Mammary epithelial cell (primary cell): ENCODE measurements at regions not wholly inside any gene's neighbourhood (a gene's known extent, or its start where the extent isn't known, plus 50 kb on each side); places are given as distances from the start of the nearest gene placed in this dataset.

Source experiments
- CTCF ChIP-seq, 2 donors: IDR thresholded peaks in 1 of 2; conservative IDR thresholded peaks in 1 of 2; 2 replicates each; pipeline ENCODE4 v1.5.1; 2011 to 2012; ENCODE audit warnings: inconsistent platforms in 2 of 2, low read length in 2 of 2, mild to moderate bottlenecking in 2 of 2, control low read depth in 1 of 2, low read depth in 1 of 2; ENCODE audit not compliant: insufficient read depth in 1 of 2; ENCODE audit errors: extremely low read depth in 1 of 2
- EZH2 ChIP-seq: IDR thresholded peaks from 2 replicates; pipeline ENCODE4 v1.6.1; 2012; ENCODE audit warnings: low read length, inconsistent platforms, borderline replicate concordance

DNA sequence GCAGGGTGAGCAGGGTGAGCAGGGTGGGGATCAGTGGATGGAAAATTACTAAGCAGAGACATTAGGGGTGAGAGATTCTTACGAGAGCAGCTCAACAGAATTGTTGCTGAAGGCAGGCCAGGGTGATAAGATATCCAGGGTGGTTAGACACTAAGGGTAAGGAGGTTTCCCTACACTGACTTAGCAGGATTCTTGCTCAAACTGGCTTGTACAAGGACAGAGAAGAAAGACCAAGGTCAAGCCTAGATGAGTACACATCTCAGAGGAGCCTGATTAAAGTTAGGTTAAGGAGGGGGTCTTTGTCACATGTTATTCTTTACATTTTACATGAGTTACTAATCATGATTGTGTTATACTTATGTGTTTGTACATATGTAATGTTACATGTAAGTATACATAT lies 262.8 kb upstream of the FANCL start:
- TF ChIP-seq CTCF (conservative IDR thresholded peaks at IDR 0.05 in 1 of 2, IDR thresholded peaks at IDR 0.05 in 1 of 2; ENCODE audit: extremely low read depth in 1 of 2, insufficient read depth in 1 of 2, low read depth in 1 of 2, low read length in 2 of 2) (no peak), EZH2 (no peak)
